Left renal cortex interstitium (tissue), 4 donors: ENCODE measurements at regions not wholly inside any gene's neighbourhood (a gene's known extent, or its start where the extent isn't known, plus 50 kb on each side); places are given as distances from the start of the nearest gene placed in this dataset.
A peak's percentile ranks its signal among the peaks of the same experiment; 100 is the strongest.

Experiments
- DNase-seq, 4 donors: peaks; one replicate each; pipeline ENCODE4 v3.0.0-alpha.2; 2013; ENCODE audit warnings: low read depth in 4 of 4, low spot score in 2 of 4, missing footprints in 1 of 4

- DNase-seq, result no peak
Observed at GRCh38 chr2:123695426-123695825, 329.7 kb upstream of the CNTNAP5 start.

- DNase-seq, result no peak
Observed at GRCh38 chr2:123696021-123696420, 329.1 kb upstream of the CNTNAP5 start.

- no peak for DNase-seq
Observed at GRCh38 chr2:123696799-123697410, 328.2 kb upstream of the CNTNAP5 start.

GRCh38 chr2:123715467-123715982 is 309.6 kb upstream of the CNTNAP5 start:
- no peak for DNase-seq

- DNase-seq, result no peak
Observed at GRCh38 chr2:123717636-123718334, 307.3 kb upstream of the CNTNAP5 start.

GRCh38 chr2:123720760-123721159 is 304.3 kb upstream of the CNTNAP5 start:
- no peak for DNase-seq

- no peak for DNase-seq
Observed at GRCh38 chr2:123723706-123724105, 301.4 kb upstream of the CNTNAP5 start.

- no peak for DNase-seq
Observed at GRCh38 chr2:123732563-123732962, 292.5 kb upstream of the CNTNAP5 start.

- DNase-seq, result no peak
Observed at GRCh38 chr2:123737371-123737770, 287.7 kb upstream of the CNTNAP5 start.

- peak in 1 of 4 donors; percentile 1 for DNase-seq
Observed at GRCh38 chr2:123738643-123739042, 286.4 kb upstream of the CNTNAP5 start.

- no peak for DNase-seq
Observed at GRCh38 chr2:123746006-123746405, 279.1 kb upstream of the CNTNAP5 start.

GRCh38 chr2:123747326-123747725 is 277.8 kb upstream of the CNTNAP5 start:
- no peak for DNase-seq

- no peak for DNase-seq
Observed at GRCh38 chr2:123762221-123762620, 262.9 kb upstream of the CNTNAP5 start.

- DNase-seq, result no peak
Observed at GRCh38 chr2:123768233-123768632, 256.9 kb upstream of the CNTNAP5 start.

- no peak for DNase-seq
Observed at GRCh38 chr2:123769001-123769400, 256.1 kb upstream of the CNTNAP5 start.

GRCh38 chr2:123770996-123771720 is 253.9 kb upstream of the CNTNAP5 start:
- DNase-seq, result no peak

- no peak for DNase-seq
Observed at GRCh38 chr2:123771928-123772632, 253.0 kb upstream of the CNTNAP5 start.

- no peak for DNase-seq
Observed at GRCh38 chr2:123777116-123777515, 248.0 kb upstream of the CNTNAP5 start.

GRCh38 chr2:123783164-123783563 is 241.9 kb upstream of the CNTNAP5 start:
- no peak for DNase-seq

GRCh38 chr2:123785332-123785731 is 239.8 kb upstream of the CNTNAP5 start:
- no peak for DNase-seq

- DNase-seq, result no peak
Observed at GRCh38 chr2:123791207-123791606, 233.9 kb upstream of the CNTNAP5 start.
